ENCODE measurements at regions not wholly inside any gene's neighbourhood (a gene's known extent, or its start where the extent isn't known, plus 50 kb on each side); places are given as distances from the start of the nearest gene placed in this dataset.

- no peaks in the 10 kb centered on the region for H3K9me3 ChIP-seq (ENCODE audit: low read length)
- H3K36me3 ChIP-seq (ENCODE audit: insufficient read depth, low read length) = no peaks in the 10 kb centered on the region
- H3K4me3 ChIP-seq (ENCODE audit: low read depth in 1 of 2, low read length in 2 of 2) = no peak overlapping the region
- H3K27ac ChIP-seq (ENCODE audit: low read depth, low read length) = no peak overlapping the region
- H3K27me3 ChIP-seq (ENCODE audit: control insufficient read depth in 1 of 2, insufficient read depth in 2 of 2, low read length in 2 of 2) = no peaks in the 10 kb centered on the region
- H3K9ac ChIP-seq (ENCODE audit: low read length) = no peak overlapping the region
- peaks cover 30% of the 10 kb centered on the region for H3K4me1 ChIP-seq (ENCODE audit: insufficient read depth, low read length)
Measured at GRCh38 chr3:72258361-72259141, 473.6 kb upstream of the PROK2 start.

GRCh38 chr3:72257738-72258137, 472.8 kb upstream of the PROK2 start:
- Histone ChIP-seq H3K4me1 (ENCODE audit: insufficient read depth, low read length) (peaks cover 30% of the 10 kb centered on the region), H3K27ac (ENCODE audit: low read depth, low read length) (no peak overlapping the region), H3K36me3 (ENCODE audit: insufficient read depth, low read length) (no peaks in the 10 kb centered on the region), H3K9ac (ENCODE audit: low read length) (no peak overlapping the region), H3K4me3 (ENCODE audit: low read depth in 1 of 2, low read length in 2 of 2) (no peak overlapping the region), H3K27me3 (ENCODE audit: control insufficient read depth in 1 of 2, insufficient read depth in 2 of 2, low read length in 2 of 2) (no peaks in the 10 kb centered on the region), H3K9me3 (ENCODE audit: low read length) (no peaks in the 10 kb centered on the region)

DNA sequence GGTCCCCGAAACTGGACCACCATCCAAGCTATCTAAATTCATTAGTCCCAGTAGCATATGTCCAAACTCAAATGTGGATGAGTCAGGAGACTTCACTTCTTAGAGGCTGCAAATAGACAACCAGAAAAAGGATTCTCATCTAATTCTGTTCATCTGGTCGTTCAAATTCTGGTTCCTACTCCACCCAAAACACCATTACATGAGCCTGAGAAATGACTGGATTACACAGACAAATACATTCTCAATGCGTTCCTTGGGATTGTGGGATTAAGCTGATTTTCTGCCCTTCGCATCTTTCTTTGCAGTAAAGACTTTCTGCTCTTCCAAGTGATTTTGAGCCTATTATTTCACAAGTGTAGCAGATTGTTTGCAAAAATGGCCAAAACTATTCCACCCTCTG, 472.3 kb upstream of the PROK2 start:
- H3K4me1 ChIP-seq (ENCODE audit: insufficient read depth, low read length) = peaks cover 30% of the 10 kb centered on the region
- H3K9me3 ChIP-seq (ENCODE audit: low read length) = no peaks in the 10 kb centered on the region
- H3K36me3 ChIP-seq (ENCODE audit: insufficient read depth, low read length) = no peaks in the 10 kb centered on the region
- H3K27ac ChIP-seq (ENCODE audit: low read depth, low read length) = no peak overlapping the region
- H3K4me3 ChIP-seq (ENCODE audit: low read depth in 1 of 2, low read length in 2 of 2) = no peak overlapping the region
- no peak overlapping the region for H3K9ac ChIP-seq (ENCODE audit: low read length)
- H3K27me3 ChIP-seq (ENCODE audit: control insufficient read depth in 1 of 2, insufficient read depth in 2 of 2, low read length in 2 of 2) = no peaks in the 10 kb centered on the region

DNA sequence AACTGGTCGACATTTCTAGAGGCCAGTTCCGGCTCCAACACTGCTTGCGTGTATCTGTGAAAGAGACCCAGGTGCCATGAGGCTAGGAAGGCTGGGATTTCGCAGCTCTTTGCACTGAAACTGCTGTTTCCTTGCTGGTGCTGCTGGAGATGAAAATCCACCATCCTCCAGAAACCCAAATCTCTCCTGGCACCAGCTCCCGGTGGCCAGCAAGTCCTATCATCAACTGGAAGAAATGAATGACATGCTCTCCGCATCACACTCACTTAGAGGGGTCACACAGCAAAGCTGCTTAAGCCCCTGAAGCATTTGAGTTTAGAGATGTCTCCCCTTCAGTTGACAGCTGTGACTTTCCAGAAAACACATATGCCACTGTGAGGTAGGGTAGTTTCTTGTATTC, 471.8 kb upstream of the PROK2 start:
- no peaks in the 10 kb centered on the region for H3K9me3 ChIP-seq (ENCODE audit: low read length)
- H3K9ac ChIP-seq (ENCODE audit: low read length) = no peak overlapping the region
- no peaks in the 10 kb centered on the region for H3K27me3 ChIP-seq (ENCODE audit: control insufficient read depth in 1 of 2, insufficient read depth in 2 of 2, low read length in 2 of 2)
- no peak overlapping the region for H3K4me3 ChIP-seq (ENCODE audit: low read depth in 1 of 2, low read length in 2 of 2)
- peaks cover 30% of the 10 kb centered on the region for H3K4me1 ChIP-seq (ENCODE audit: insufficient read depth, low read length)
- no peak overlapping the region for H3K27ac ChIP-seq (ENCODE audit: low read depth, low read length)
- H3K36me3 ChIP-seq (ENCODE audit: insufficient read depth, low read length) = no peaks in the 10 kb centered on the region

GRCh38 chr3:72255791-72256559, 471.0 kb upstream of the PROK2 start:
- Histone ChIP-seq H3K9me3 (ENCODE audit: low read length) (no peaks in the 10 kb centered on the region), H3K9ac (ENCODE audit: low read length) (no peak overlapping the region)

GRCh38 chr3:72255191-72255590, 470.2 kb upstream of the PROK2 start:
- no peaks in the 10 kb centered on the region for H3K36me3 ChIP-seq (ENCODE audit: insufficient read depth, low read length)
- no peak overlapping the region for H3K9ac ChIP-seq (ENCODE audit: low read length)
- H3K27me3 ChIP-seq (ENCODE audit: control insufficient read depth in 1 of 2, insufficient read depth in 2 of 2, low read length in 2 of 2) = no peaks in the 10 kb centered on the region
- peak overlapping the region; percentile 50 for H3K27ac ChIP-seq (ENCODE audit: low read depth, low read length)
- no peaks in the 10 kb centered on the region for H3K9me3 ChIP-seq (ENCODE audit: low read length)
- H3K4me1 ChIP-seq (ENCODE audit: insufficient read depth, low read length) = peaks cover 30% of the 10 kb centered on the region
- H3K4me3 ChIP-seq (ENCODE audit: low read depth in 1 of 2, low read length in 2 of 2) = no peak overlapping the region

More at GRCh38 chr3:72255791-72256559, 471.0 kb upstream of the PROK2 start:
- H3K36me3 ChIP-seq (ENCODE audit: insufficient read depth, low read length) = no peaks in the 10 kb centered on the region
- no peaks in the 10 kb centered on the region for H3K27me3 ChIP-seq (ENCODE audit: control insufficient read depth in 1 of 2, insufficient read depth in 2 of 2, low read length in 2 of 2)
- peak overlapping the region; percentile 50 for H3K27ac ChIP-seq (ENCODE audit: low read depth, low read length)
- peak overlapping the region in 1 of 2 donors; percentile 3 for H3K4me3 ChIP-seq (ENCODE audit: low read depth in 1 of 2, low read length in 2 of 2)
- H3K4me1 ChIP-seq (ENCODE audit: insufficient read depth, low read length) = peaks cover 30% of the 10 kb centered on the region

DNA sequence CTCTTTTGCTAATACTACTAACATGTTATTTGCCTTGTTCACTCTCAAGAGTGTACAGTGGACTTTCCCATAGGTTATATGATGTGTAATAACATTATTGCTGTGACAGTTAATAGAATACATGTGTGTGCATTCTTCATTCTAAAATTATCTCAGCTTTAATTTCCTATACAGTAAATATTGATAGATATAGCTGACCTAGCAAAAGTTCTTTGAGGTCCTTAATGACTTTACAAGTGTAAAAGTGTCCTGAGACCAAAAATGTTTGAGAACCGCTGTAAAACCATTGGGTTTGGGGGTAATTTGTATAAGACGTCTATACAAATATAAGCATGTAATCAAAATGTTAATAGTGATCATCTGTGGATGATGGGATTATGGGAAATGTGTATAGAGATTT, 469.5 kb upstream of the PROK2 start:
- Histone ChIP-seq H3K36me3 (ENCODE audit: insufficient read depth, low read length) (no peaks in the 10 kb centered on the region), H3K27me3 (ENCODE audit: control insufficient read depth in 1 of 2, insufficient read depth in 2 of 2, low read length in 2 of 2) (no peaks in the 10 kb centered on the region), H3K4me1 (ENCODE audit: insufficient read depth, low read length) (peaks cover 30% of the 10 kb centered on the region), H3K9me3 (ENCODE audit: low read length) (no peaks in the 10 kb centered on the region), H3K4me3 (ENCODE audit: low read depth in 1 of 2, low read length in 2 of 2) (no peak overlapping the region), H3K9ac (ENCODE audit: low read length) (no peak overlapping the region), H3K27ac (ENCODE audit: low read depth, low read length) (no peak overlapping the region)

- Histone ChIP-seq H3K36me3 (ENCODE audit: insufficient read depth, low read length) (no peaks in the 10 kb centered on the region), H3K9ac (ENCODE audit: low read length) (no peak overlapping the region), H3K4me1 (ENCODE audit: insufficient read depth, low read length) (peaks cover 39% of the 10 kb centered on the region), H3K4me3 (ENCODE audit: low read depth in 1 of 2, low read length in 2 of 2) (no peak overlapping the region), H3K9me3 (ENCODE audit: low read length) (no peaks in the 10 kb centered on the region), H3K27me3 (ENCODE audit: control insufficient read depth in 1 of 2, insufficient read depth in 2 of 2, low read length in 2 of 2) (no peaks in the 10 kb centered on the region), H3K27ac (ENCODE audit: low read depth, low read length) (no peak overlapping the region)
Measured at GRCh38 chr3:72250725-72251124, 465.8 kb upstream of the PROK2 start.

DNA sequence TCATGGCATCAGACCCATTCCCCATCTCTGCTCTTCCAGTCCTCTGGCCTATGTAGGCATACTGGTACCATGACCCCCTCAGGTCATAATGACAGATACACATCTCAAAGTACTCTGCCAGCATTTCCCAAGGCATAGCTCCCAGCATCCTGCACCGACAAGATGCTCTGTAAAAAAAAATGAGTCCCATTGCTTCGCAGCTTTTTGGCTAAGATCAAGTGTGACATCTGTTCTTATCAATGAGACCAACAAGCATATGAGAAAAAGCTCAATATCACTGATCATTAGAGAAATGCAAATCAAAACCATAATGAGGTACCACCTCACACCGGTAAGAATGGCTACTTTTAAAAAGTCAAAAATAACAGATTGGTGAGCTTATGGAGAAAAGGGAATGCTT, 463.9 kb upstream of the PROK2 start:
- Histone ChIP-seq H3K36me3 (ENCODE audit: insufficient read depth, low read length) (no peaks in the 10 kb centered on the region), H3K9ac (ENCODE audit: low read length) (no peak overlapping the region), H3K4me1 (ENCODE audit: insufficient read depth, low read length) (peaks cover 47% of the 10 kb centered on the region), H3K27me3 (ENCODE audit: control insufficient read depth in 1 of 2, insufficient read depth in 2 of 2, low read length in 2 of 2) (no peaks in the 10 kb centered on the region), H3K27ac (ENCODE audit: low read depth, low read length) (no peak overlapping the region), H3K4me3 (ENCODE audit: low read depth in 1 of 2, low read length in 2 of 2) (no peak overlapping the region), H3K9me3 (ENCODE audit: low read length) (no peaks in the 10 kb centered on the region)

- Histone ChIP-seq H3K27ac (ENCODE audit: low read depth, low read length) (no peak overlapping the region), H3K4me3 (ENCODE audit: low read depth in 1 of 2, low read length in 2 of 2) (no peak overlapping the region), H3K27me3 (ENCODE audit: control insufficient read depth in 1 of 2, insufficient read depth in 2 of 2, low read length in 2 of 2) (no peaks in the 10 kb centered on the region), H3K9ac (ENCODE audit: low read length) (no peak overlapping the region), H3K4me1 (ENCODE audit: insufficient read depth, low read length) (peaks cover 47% of the 10 kb centered on the region), H3K9me3 (ENCODE audit: low read length) (no peaks in the 10 kb centered on the region), H3K36me3 (ENCODE audit: insufficient read depth, low read length) (no peaks in the 10 kb centered on the region)
Measured at GRCh38 chr3:72248389-72248761, 463.4 kb upstream of the PROK2 start.

- Histone ChIP-seq H3K9me3 (ENCODE audit: low read length) (no peaks in the 10 kb centered on the region), H3K27ac (ENCODE audit: low read depth, low read length) (no peak overlapping the region), H3K4me1 (ENCODE audit: insufficient read depth, low read length) (peaks cover 47% of the 10 kb centered on the region), H3K9ac (ENCODE audit: low read length) (no peak overlapping the region), H3K4me3 (ENCODE audit: low read depth in 1 of 2, low read length in 2 of 2) (no peak overlapping the region), H3K36me3 (ENCODE audit: insufficient read depth, low read length) (no peaks in the 10 kb centered on the region), H3K27me3 (ENCODE audit: control insufficient read depth in 1 of 2, insufficient read depth in 2 of 2, low read length in 2 of 2) (no peaks in the 10 kb centered on the region)
Measured at GRCh38 chr3:72247645-72248388, 462.9 kb upstream of the PROK2 start.

Measured in muscle layer of colon (tissue), 2 donors.